Progenitor cell of endocrine pancreas (in vitro differentiated cells): ENCODE measurements at regions not wholly inside any gene's neighbourhood (a gene's known extent, or its start where the extent isn't known, plus 50 kb on each side); places are given as distances from the start of the nearest gene placed in this dataset.

Experiments used
- DNase-seq: peaks from one replicate; pipeline ENCODE4 v3.0.0; 2021; ENCODE audit warnings: low spot score; ENCODE audit not compliant: unreplicated experiment
- H3K27ac Mint-ChIP-seq: 2 replicates; pipeline ENCODE4 v1.8.0; 2021; ENCODE audit warnings: mild to moderate bottlenecking, moderate library complexity, mixed read lengths
- H3K27me3 Mint-ChIP-seq: 2 replicates; pipeline ENCODE4 v1.8.0; 2021; ENCODE audit warnings: mixed read lengths
- H3K36me3 Mint-ChIP-seq: 2 replicates; pipeline ENCODE4 v1.8.0; 2022; ENCODE audit warnings: mixed read lengths; ENCODE audit not compliant: insufficient read depth
- H3K4me1 Mint-ChIP-seq: 2 replicates; pipeline ENCODE4 v1.8.0; 2021; ENCODE audit warnings: low read depth, mixed read lengths
- H3K4me3 Mint-ChIP-seq: 2 replicates; pipeline ENCODE4 v1.8.0; 2021; ENCODE audit warnings: low read depth, mild to moderate bottlenecking, moderate library complexity, mixed read lengths
- H3K9me3 Mint-ChIP-seq: 2 replicates; pipeline ENCODE4 v1.8.0; 2021; ENCODE audit warnings: low read depth, mixed read lengths
- TF ChIP-seq, protein P1 (sequence below): fragments of 200-600 bp; sonication (generic); IDR thresholded peaks from one replicate; pipeline ENCODE4 v1.5.0; 2021; ENCODE audit warnings: antibody characterized with exemption, mild to moderate bottlenecking; ENCODE audit not compliant: unreplicated experiment

- DNase-seq, result no peak
- no peaks in the 10 kb centered on the region for H3K27me3 Mint-ChIP-seq
Observed at GRCh38 chr6:143581835-143582480, 70.4 kb upstream of the FUCA2 start.

DNA sequence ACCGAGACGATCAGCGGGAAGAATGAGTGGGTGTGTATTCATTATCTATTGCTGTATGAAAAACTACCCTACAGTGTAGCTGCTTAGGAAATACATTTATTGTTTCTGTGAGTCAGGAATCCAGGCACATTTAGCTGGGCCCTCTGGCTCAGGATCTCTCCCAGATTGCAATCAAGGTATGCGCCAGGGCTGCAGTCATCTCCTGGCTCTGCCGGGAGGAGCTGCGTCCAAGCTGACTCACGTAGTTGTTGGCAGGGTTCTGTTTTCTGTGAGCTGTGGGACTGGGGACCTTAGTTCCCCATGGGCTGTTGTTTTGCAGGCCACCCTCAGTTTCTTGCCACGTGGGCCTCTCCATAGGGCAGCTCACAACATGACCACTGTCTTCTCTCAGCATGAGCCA, 68.2 kb upstream of the FUCA2 start:
- H3K27ac Mint-ChIP-seq, result no peak overlapping the region
- TF ChIP-seq, protein P1, sequence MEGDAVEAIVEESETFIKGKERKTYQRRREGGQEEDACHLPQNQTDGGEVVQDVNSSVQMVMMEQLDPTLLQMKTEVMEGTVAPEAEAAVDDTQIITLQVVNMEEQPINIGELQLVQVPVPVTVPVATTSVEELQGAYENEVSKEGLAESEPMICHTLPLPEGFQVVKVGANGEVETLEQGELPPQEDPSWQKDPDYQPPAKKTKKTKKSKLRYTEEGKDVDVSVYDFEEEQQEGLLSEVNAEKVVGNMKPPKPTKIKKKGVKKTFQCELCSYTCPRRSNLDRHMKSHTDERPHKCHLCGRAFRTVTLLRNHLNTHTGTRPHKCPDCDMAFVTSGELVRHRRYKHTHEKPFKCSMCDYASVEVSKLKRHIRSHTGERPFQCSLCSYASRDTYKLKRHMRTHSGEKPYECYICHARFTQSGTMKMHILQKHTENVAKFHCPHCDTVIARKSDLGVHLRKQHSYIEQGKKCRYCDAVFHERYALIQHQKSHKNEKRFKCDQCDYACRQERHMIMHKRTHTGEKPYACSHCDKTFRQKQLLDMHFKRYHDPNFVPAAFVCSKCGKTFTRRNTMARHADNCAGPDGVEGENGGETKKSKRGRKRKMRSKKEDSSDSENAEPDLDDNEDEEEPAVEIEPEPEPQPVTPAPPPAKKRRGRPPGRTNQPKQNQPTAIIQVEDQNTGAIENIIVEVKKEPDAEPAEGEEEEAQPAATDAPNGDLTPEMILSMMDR, result no peak
- H3K36me3 Mint-ChIP-seq, result peaks cover 5% of the 10 kb centered on the region
- no peaks in the 10 kb centered on the region for H3K4me1 Mint-ChIP-seq
- no peaks in the 10 kb centered on the region for H3K27me3 Mint-ChIP-seq
- H3K4me3 Mint-ChIP-seq, result no peak overlapping the region
- DNase-seq, result no peak
- H3K9me3 Mint-ChIP-seq, result no peaks in the 10 kb centered on the region

More at GRCh38 chr6:143581835-143582480, 70.4 kb upstream of the FUCA2 start:
- no peak overlapping the region for H3K4me3 Mint-ChIP-seq
- H3K36me3 Mint-ChIP-seq, result peaks cover 5% of the 10 kb centered on the region
- H3K27ac Mint-ChIP-seq, result no peak overlapping the region
- no peaks in the 10 kb centered on the region for H3K4me1 Mint-ChIP-seq
- TF ChIP-seq, protein P1, result no peak
- H3K9me3 Mint-ChIP-seq, result no peaks in the 10 kb centered on the region

- H3K9me3 Mint-ChIP-seq, result no peaks in the 10 kb centered on the region
Observed at GRCh38 chr6:143578054-143578453, 66.5 kb upstream of the FUCA2 start.

DNA sequence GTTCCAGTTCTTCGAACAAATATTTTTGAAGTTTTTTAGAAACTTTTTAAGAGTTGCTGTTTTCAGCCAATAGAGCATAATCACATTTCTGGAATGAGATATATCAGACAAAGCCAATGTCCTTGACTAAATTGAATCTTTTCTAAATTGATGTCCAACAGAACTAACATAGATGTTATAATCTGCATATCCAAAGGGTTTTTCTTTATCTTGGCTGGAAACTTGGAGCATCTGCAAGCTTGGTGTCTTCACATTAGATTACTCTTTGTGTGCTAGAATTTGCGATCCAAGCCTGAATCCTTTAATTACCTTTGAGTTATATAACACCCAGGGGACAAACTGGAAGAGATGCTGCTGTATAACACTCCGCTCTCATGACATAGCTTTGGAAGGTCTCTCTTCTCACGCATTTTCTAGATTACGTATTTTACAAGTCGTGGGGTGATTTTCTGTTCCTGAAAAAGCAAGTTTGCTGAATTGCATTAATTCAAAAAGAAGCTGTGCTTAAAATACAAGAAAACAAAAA, 64.4 kb upstream of the FUCA2 start:
- Mint-ChIP-seq H3K36me3 (peaks cover 4% of the 10 kb centered on the region), H3K27ac (no peak overlapping the region), H3K9me3 (no peaks in the 10 kb centered on the region), H3K4me3 (no peak overlapping the region), H3K27me3 (no peaks in the 10 kb centered on the region), H3K4me1 (no peaks in the 10 kb centered on the region)
- TF ChIP-seq, protein P1, result no peak
- DNase-seq, result no peak

More at GRCh38 chr6:143578054-143578453, 66.5 kb upstream of the FUCA2 start:
- peaks cover 7% of the 10 kb centered on the region for H3K36me3 Mint-ChIP-seq
- H3K27me3 Mint-ChIP-seq, result no peaks in the 10 kb centered on the region
- no peak overlapping the region for H3K27ac Mint-ChIP-seq
- TF ChIP-seq, protein P1, result no peak
- H3K4me1 Mint-ChIP-seq, result no peaks in the 10 kb centered on the region
- H3K4me3 Mint-ChIP-seq, result no peak overlapping the region
- no peak for DNase-seq

DNA sequence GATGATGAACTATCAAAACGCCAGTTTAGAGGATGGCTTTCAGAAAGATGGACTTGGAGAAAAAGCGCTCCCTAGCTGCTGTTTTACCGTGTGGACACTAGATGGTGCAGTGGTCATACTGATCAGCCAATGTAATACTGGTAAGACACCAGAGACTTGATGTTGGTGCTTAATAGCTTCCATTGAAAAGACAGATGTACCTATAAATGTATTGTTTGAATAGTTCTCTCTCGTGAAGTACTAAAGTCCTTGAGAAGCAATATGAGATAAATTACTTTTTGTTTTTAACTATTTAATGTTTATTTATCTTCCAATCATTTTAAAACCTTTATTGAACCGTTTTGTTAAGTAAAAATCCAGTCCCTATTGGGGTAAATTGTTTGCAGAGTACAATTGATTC, 63.9 kb upstream of the FUCA2 start:
- H3K4me1 Mint-ChIP-seq, result peaks cover under 1% of the 10 kb centered on the region
- H3K4me3 Mint-ChIP-seq, result no peak overlapping the region
- DNase-seq, result peak; percentile 41
- no peaks in the 10 kb centered on the region for H3K27me3 Mint-ChIP-seq
- H3K36me3 Mint-ChIP-seq, result peaks cover 4% of the 10 kb centered on the region
- no peaks in the 10 kb centered on the region for H3K9me3 Mint-ChIP-seq
- TF ChIP-seq, protein P1, result peak; percentile 94
- H3K27ac Mint-ChIP-seq, result no peak overlapping the region
